H1 (cell line): ENCODE measurements at regions not wholly inside any gene's neighbourhood (a gene's known extent, or its start where the extent isn't known, plus 50 kb on each side); places are given as distances from the start of the nearest gene placed in this dataset.

ENCODE experiments used
- CTCF ChIA-PET: fragments of 300-600 bp; sonication (Branson Sonifier 250); formaldehyde crosslinking; loops from one replicate; lab custom pipeline; 2021; ENCODE audit not compliant: partially characterized antibody; lab: Charles Lee
- POLR2A ChIA-PET: fragments of 300-600 bp; sonication (Branson Sonifier 250); formaldehyde crosslinking; loops from one replicate; lab custom pipeline; 2021; ENCODE audit warnings: inconsistent platforms; ENCODE audit not compliant: partially characterized antibody; lab: Charles Lee
- DNase-seq, 2 experiments: peaks; one replicate each; pipeline versions ENCODE4 v3.0.0 to v3.0.0-alpha.2; 2010 to 2022; ENCODE audit warnings: low spot score in 2 of 2, low read depth in 1 of 2, mixed read lengths in 1 of 2
- FAIRE-seq: peaks from 2 replicates; lab custom pipeline; 2011; peaks lifted over from hg19 to GRCh38; lab: Jason Lieb, UNC
- H2AFZ ChIP-seq: 2 replicates; pipeline ENCODE4 v1.8.1; 2012; ENCODE audit warnings: low read length, inconsistent platforms
- H2AK5ac ChIP-seq: 2 replicates; pipeline ENCODE4 v1.6.1; 2013; ENCODE audit warnings: low read depth, low read length
- H2BK120ac ChIP-seq: replicated peaks from 2 replicates; pipeline ENCODE3; 2013; ENCODE audit warnings: low read depth, low read length, inconsistent platforms
- H2BK12ac ChIP-seq: 2 replicates; pipeline ENCODE4 v1.6.1; 2013; ENCODE audit warnings: low read depth, low read length
- H2BK15ac ChIP-seq: 2 replicates; pipeline ENCODE4 v1.6.1; 2013; ENCODE audit warnings: low read length
- H2BK20ac ChIP-seq: 2 replicates; pipeline ENCODE4 v1.6.1; 2013; ENCODE audit warnings: low read length
- H2BK5ac ChIP-seq: 2 replicates; pipeline ENCODE4 v1.6.1; 2013; ENCODE audit warnings: low read depth, low read length
- H3K14ac ChIP-seq: 2 replicates; pipeline ENCODE4 v1.6.1; 2013; ENCODE audit warnings: inconsistent platforms; ENCODE audit not compliant: insufficient read length
- H3K18ac ChIP-seq: 2 replicates; pipeline ENCODE4 v1.6.1; 2013; ENCODE audit warnings: low read length; ENCODE audit errors: extremely low read depth
- H3K23ac ChIP-seq: 2 replicates; pipeline ENCODE4 v1.6.1; 2013; ENCODE audit warnings: inconsistent platforms; ENCODE audit not compliant: insufficient read length
- H3K23me2 ChIP-seq: 2 replicates; pipeline ENCODE4 v1.6.1; 2013; ENCODE audit warnings: low read depth, low read length
- H3K27ac ChIP-seq: 2 replicates; pipeline ENCODE4 v1.6.1; 2011; ENCODE audit warnings: low read depth, low read length, inconsistent platforms
- H3K27me3 ChIP-seq, 4 experiments: replicated peaks in 1 of 4; 1 replicate in 1 of 4; 2 replicates in 3 of 4; pipeline versions ENCODE4 v1.6.1 to v1.8.1; 2011 to 2013; ENCODE audit warnings: low read length in 3 of 4, mild to moderate bottlenecking in 3 of 4, inconsistent platforms in 2 of 4, mixed read lengths in 2 of 4, moderate library complexity in 1 of 4; ENCODE audit not compliant: control insufficient read depth in 3 of 4, insufficient read depth in 3 of 4; ENCODE audit errors: extremely low read depth in 1 of 4
- H3K36me3 ChIP-seq, 4 experiments: 2 replicates each; pipeline versions ENCODE4 v1.6.1 to v1.8.1; 2011 to 2013; ENCODE audit warnings: mild to moderate bottlenecking in 4 of 4, low read length in 3 of 4, moderate library complexity in 2 of 4, control low read depth in 1 of 4, inconsistent platforms in 1 of 4; ENCODE audit not compliant: insufficient read depth in 4 of 4, control insufficient read depth in 2 of 4
- H3K4ac ChIP-seq: replicated peaks from 2 replicates; pipeline ENCODE3; 2013; ENCODE audit warnings: low read length, low read depth, mixed read lengths, inconsistent platforms; ENCODE audit not compliant: insufficient read length
- H3K4me1 ChIP-seq, 4 experiments: replicated peaks in 1 of 4; 1 replicate in 1 of 4; 2 replicates in 3 of 4; pipeline versions ENCODE4 v1.6.1 to v1.8.1; 2011 to 2013; ENCODE audit warnings: low read length in 3 of 4, inconsistent platforms in 2 of 4, mixed read lengths in 1 of 4; ENCODE audit not compliant: insufficient read depth in 4 of 4, control insufficient read depth in 3 of 4
- H3K4me2 ChIP-seq, 2 experiments: 2 replicates each; pipeline versions ENCODE4 v1.6.1 to v1.8.1; 2011 to 2013; ENCODE audit warnings: low read depth in 2 of 2, low read length in 2 of 2, control low read depth in 1 of 2, inconsistent platforms in 1 of 2, mild to moderate bottlenecking in 1 of 2; ENCODE audit not compliant: insufficient read depth in 1 of 2
- H3K4me3 ChIP-seq, 4 experiments: fragments of 200-600, 300-600 bp in 1 of 4; sonication (generic), shearing (Covaris generic), sonication (Bioruptor Twin) in 1 of 4; 2 replicates each; pipeline versions ENCODE4 v1.5.1 to v1.8.1; 2011 to 2016; ENCODE audit warnings: low read length in 4 of 4, low read depth in 3 of 4, control low read depth in 2 of 4, inconsistent platforms in 2 of 4, mild to moderate bottlenecking in 2 of 4, mixed read lengths in 1 of 4, moderate library complexity in 1 of 4; ENCODE audit not compliant: insufficient read depth in 2 of 4; ENCODE audit errors: extremely low read depth in 1 of 4
- H3K56ac ChIP-seq: replicated peaks from 2 replicates; pipeline ENCODE3; 2013; ENCODE audit warnings: low read depth, mild to moderate bottlenecking, mixed read lengths, low read length, inconsistent platforms; ENCODE audit not compliant: insufficient read length
- H3K79me1 ChIP-seq: 2 replicates; pipeline ENCODE4 v1.6.1; 2013; ENCODE audit warnings: low read depth, low read length, control low read depth
- H3K79me2 ChIP-seq, 2 experiments: 2 replicates each; pipeline versions ENCODE4 v1.6.1 to v1.8.1; 2012 to 2013; ENCODE audit warnings: low read length in 2 of 2, mild to moderate bottlenecking in 2 of 2, inconsistent platforms in 1 of 2; ENCODE audit not compliant: insufficient read depth in 2 of 2, control insufficient read depth in 1 of 2
- H3K9ac ChIP-seq, 4 experiments: replicated peaks in 1 of 4; 1 replicate in 1 of 4; 2 replicates in 3 of 4; pipeline versions ENCODE4 v1.6.1 to v1.8.1; 2011 to 2013; ENCODE audit warnings: low read depth in 3 of 4, low read length in 3 of 4, control low read depth in 2 of 4, mild to moderate bottlenecking in 2 of 4, moderate library complexity in 2 of 4, inconsistent platforms in 1 of 4; ENCODE audit errors: extremely low read depth in 1 of 4
- H3K9me3 ChIP-seq, 2 experiments: 2 replicates each; pipeline versions ENCODE4 v1.6.1 to v1.8.1; 2012 to 2013; ENCODE audit warnings: mild to moderate bottlenecking in 2 of 2, moderate library complexity in 2 of 2, control low read depth in 1 of 2, inconsistent platforms in 1 of 2, low read depth in 1 of 2, low read length in 1 of 2, mixed read lengths in 1 of 2; ENCODE audit not compliant: insufficient read depth in 2 of 2
- H4K20me1 ChIP-seq, 2 experiments: replicated peaks in 1 of 2; 2 replicates each; pipeline versions ENCODE3 to v1.8.1; 2011 to 2013; ENCODE audit warnings: inconsistent platforms in 2 of 2, low read length in 2 of 2, mild to moderate bottlenecking in 1 of 2; ENCODE audit not compliant: insufficient read depth in 2 of 2, control insufficient read depth in 1 of 2
- H4K5ac ChIP-seq: 2 replicates; pipeline ENCODE4 v1.6.1; 2013; ENCODE audit warnings: low read length, low read depth, mixed read lengths, inconsistent platforms; ENCODE audit not compliant: insufficient read length
- H4K8ac ChIP-seq: 2 replicates; pipeline ENCODE4 v1.8.0; 2013; ENCODE audit warnings: mild to moderate bottlenecking, moderate library complexity, low read length, inconsistent platforms; ENCODE audit not compliant: insufficient read depth; ENCODE audit errors: extremely low read depth
- H4K91ac ChIP-seq: replicated peaks from 2 replicates; pipeline ENCODE3; 2013; ENCODE audit warnings: low read length, mixed read lengths, inconsistent platforms; ENCODE audit not compliant: insufficient read length
- E2F6 ChIP-seq: IDR thresholded peaks from 2 replicates; pipeline ENCODE4 v1.6.1; 2012; ENCODE audit warnings: inconsistent platforms
- EZH2 ChIP-seq: fragments of 200-600 bp; sonication (generic); IDR thresholded peaks from 2 replicates; pipeline ENCODE4 v1.7.1; 2012; ENCODE audit warnings: low read depth, mild to moderate bottlenecking, moderate library complexity, low read length, inconsistent platforms; ENCODE audit not compliant: severe bottlenecking
- FOSL1 ChIP-seq: IDR thresholded peaks from 2 replicates; pipeline ENCODE4 v1.6.1; 2011; ENCODE audit warnings: mild to moderate bottlenecking, low read depth, low read length, moderate library complexity; ENCODE audit not compliant: insufficient read depth
- JUND ChIP-seq: IDR thresholded peaks from 2 replicates; pipeline ENCODE4 v1.6.1; 2011; ENCODE audit warnings: mild to moderate bottlenecking, improper control_type of control experiment, low read length
- POLR2A ChIP-seq, 2 experiments: IDR thresholded peaks; 1 replicate in 1 of 2; 2 replicates in 1 of 2; pipeline ENCODE4 v1.6.1; 2011; ENCODE audit warnings: low read depth in 2 of 2, low read length in 2 of 2, mild to moderate bottlenecking in 2 of 2; ENCODE audit errors: control extremely low read depth in 1 of 2
- POLR2AphosphoS5 ChIP-seq: IDR thresholded peaks from 2 replicates; pipeline ENCODE4 v1.6.1; 2011; ENCODE audit warnings: low read depth, low read length
- POU5F1 ChIP-seq: IDR thresholded peaks from 2 replicates; pipeline ENCODE4 v1.6.1; 2011; ENCODE audit warnings: low read depth, mild to moderate bottlenecking, low read length, moderate library complexity
- WGBS, 2 experiments: shearing (Covaris generic) in 1 of 2; methylation state at CpG; one replicate each; pipeline versions ENCODE4 v1.1.6 to v1.1.7; 2013 to 2015; ENCODE audit warnings: low lambda C conversion rate in 2 of 2, mixed read lengths in 2 of 2, inconsistent platforms in 1 of 2, low coverage in 1 of 2, missing lambda C conversion rate in 1 of 2; ENCODE audit not compliant: insufficient replicate concordance in 2 of 2, insufficient coverage in 1 of 2, insufficient read length in 1 of 2; ENCODE audit errors: extremely low coverage in 1 of 2, missing lambda C conversion rate in 1 of 2; 5-methylcytosine and 5-hydroxymethylcytosine counted together

GRCh38 chr4:45640281-45640680 lies 483.6 kb downstream of the GABRG1 start:
- FAIRE-seq, result no peak
- no peak overlapping the region for H3K18ac ChIP-seq
- no peaks in the 10 kb centered on the region for H3K36me3 ChIP-seq
- H3K27me3 ChIP-seq, result no peaks in the 10 kb centered on the region
- no peak overlapping the region for H3K4ac ChIP-seq
- no peak overlapping the region for H4K8ac ChIP-seq
- H3K14ac ChIP-seq, result no peak overlapping the region
- no peak for DNase-seq
- no peak overlapping the region for H3K56ac ChIP-seq
- no peaks in the 10 kb centered on the region for H3K4me1 ChIP-seq
- H3K23ac ChIP-seq, result no peak overlapping the region
- no peak overlapping the region for H2AK5ac ChIP-seq
- H2BK20ac ChIP-seq, result no peak overlapping the region
- H3K4me3 ChIP-seq, result no peak overlapping the region
- no peak overlapping the region for H3K4me2 ChIP-seq
- H2BK12ac ChIP-seq, result no peak overlapping the region
- no peak overlapping the region for H2BK5ac ChIP-seq
- no peak overlapping the region for H2BK15ac ChIP-seq
- no peak overlapping the region for H2BK120ac ChIP-seq
- 90% methylated on average over 6 of the region's 6 CpGs; no CpG with 5 or more reads in 1 of the 2 experiments for WGBS, 2 experiments
- H4K20me1 ChIP-seq, result no peaks in the 10 kb centered on the region
- H3K9me3 ChIP-seq, result no peaks in the 10 kb centered on the region
- H3K9ac ChIP-seq, result no peak overlapping the region
- no peaks in the 10 kb centered on the region for H3K79me2 ChIP-seq
- no peak overlapping the region for H3K27ac ChIP-seq
- ChIA-PET CTCF (no interaction called here), POLR2A (no interaction called here)
- no peak overlapping the region for H4K91ac ChIP-seq
- no peaks in the 10 kb centered on the region for H3K23me2 ChIP-seq
- no peaks in the 10 kb centered on the region for H3K79me1 ChIP-seq
- H2AFZ ChIP-seq, result no peak overlapping the region
- no peak overlapping the region for H4K5ac ChIP-seq
- TF ChIP-seq POLR2A (IDR thresholded peaks at IDR 0.05; ENCODE audit: control extremely low read depth in 1 of 2, low read depth in 2 of 2, low read length in 2 of 2) (no peak), POU5F1 (no peak), POLR2AphosphoS5 (no peak), FOSL1 (no peak), JUND (no peak), EZH2 (no peak), E2F6 (no peak)
